ENCODE measurements at regions not wholly inside any gene's neighbourhood (a gene's known extent, or its start where the extent isn't known, plus 50 kb on each side); places are given as distances from the start of the nearest gene placed in this dataset.

GRCh38 chr10:62464308-62464707 lies 90.1 kb downstream of the ZNF365 start:
- intact Hi-C loops (cut with DNase I): no loop called here
- no peaks in the 10 kb centered on the region for H3K27me3 ChIP-seq (ENCODE audit: control insufficient read depth, insufficient read depth, low read length)
- no peaks in the 10 kb centered on the region for H3K4me1 ChIP-seq (ENCODE audit: control insufficient read depth in 2 of 3, insufficient read depth in 2 of 3, low read depth in 1 of 3, low read length in 3 of 3)
- peaks cover 0 to 5% (median 0%) of the 10 kb centered on the region in 3 donors for H3K9me3 ChIP-seq (ENCODE audit: control insufficient read depth in 2 of 3, insufficient read depth in 1 of 3, low read length in 3 of 3)
- H3K9ac ChIP-seq (ENCODE audit: low read length in 3 of 3): no peak overlapping the region
- TF ChIP-seq, protein P1, sequence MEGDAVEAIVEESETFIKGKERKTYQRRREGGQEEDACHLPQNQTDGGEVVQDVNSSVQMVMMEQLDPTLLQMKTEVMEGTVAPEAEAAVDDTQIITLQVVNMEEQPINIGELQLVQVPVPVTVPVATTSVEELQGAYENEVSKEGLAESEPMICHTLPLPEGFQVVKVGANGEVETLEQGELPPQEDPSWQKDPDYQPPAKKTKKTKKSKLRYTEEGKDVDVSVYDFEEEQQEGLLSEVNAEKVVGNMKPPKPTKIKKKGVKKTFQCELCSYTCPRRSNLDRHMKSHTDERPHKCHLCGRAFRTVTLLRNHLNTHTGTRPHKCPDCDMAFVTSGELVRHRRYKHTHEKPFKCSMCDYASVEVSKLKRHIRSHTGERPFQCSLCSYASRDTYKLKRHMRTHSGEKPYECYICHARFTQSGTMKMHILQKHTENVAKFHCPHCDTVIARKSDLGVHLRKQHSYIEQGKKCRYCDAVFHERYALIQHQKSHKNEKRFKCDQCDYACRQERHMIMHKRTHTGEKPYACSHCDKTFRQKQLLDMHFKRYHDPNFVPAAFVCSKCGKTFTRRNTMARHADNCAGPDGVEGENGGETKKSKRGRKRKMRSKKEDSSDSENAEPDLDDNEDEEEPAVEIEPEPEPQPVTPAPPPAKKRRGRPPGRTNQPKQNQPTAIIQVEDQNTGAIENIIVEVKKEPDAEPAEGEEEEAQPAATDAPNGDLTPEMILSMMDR (IDR thresholded peaks at IDR 0.05; ENCODE audit: borderline replicate concordance, extremely low read depth, insufficient read depth): no peak
- no peak overlapping the region for H3K4me3 ChIP-seq (ENCODE audit: low read length in 3 of 3)
- FAIRE-seq (no peak), DNase-seq (no peak)
- no peak overlapping the region for H3K27ac ChIP-seq (ENCODE audit: low read depth in 2 of 2, low read length in 2 of 2)
- H3K36me3 ChIP-seq (ENCODE audit: control insufficient read depth in 2 of 3, insufficient read depth in 3 of 3, low read length in 3 of 3): no peaks in the 10 kb centered on the region

DNA sequence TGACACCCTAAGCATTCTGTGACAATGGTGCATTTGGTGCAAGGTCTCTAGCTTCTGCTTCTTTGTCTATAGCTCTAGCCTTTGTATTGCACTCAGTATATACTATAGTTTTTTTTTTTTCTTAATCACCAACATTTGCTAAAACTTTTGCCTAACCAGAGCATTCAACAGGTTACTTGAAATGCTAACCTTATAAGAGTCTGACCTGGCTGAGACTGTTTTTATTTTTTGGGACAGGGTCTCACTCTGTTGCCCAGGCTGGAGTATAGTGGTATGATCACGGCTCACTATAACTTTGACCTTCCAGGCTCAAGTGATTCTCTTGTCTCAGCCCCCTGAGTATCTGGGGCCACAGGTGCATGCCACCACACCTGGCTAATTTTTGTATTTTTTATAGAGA lies 92.4 kb downstream of the ZNF365 start:
- FAIRE-seq: no peak
- Histone ChIP-seq H3K4me1 (ENCODE audit: control insufficient read depth in 2 of 3, insufficient read depth in 2 of 3, low read depth in 1 of 3, low read length in 3 of 3) (no peaks in the 10 kb centered on the region), H3K27me3 (ENCODE audit: control insufficient read depth, insufficient read depth, low read length) (no peaks in the 10 kb centered on the region), H3K36me3 (ENCODE audit: control insufficient read depth in 2 of 3, insufficient read depth in 3 of 3, low read length in 3 of 3) (no peaks in the 10 kb centered on the region), H3K4me3 (ENCODE audit: low read length in 3 of 3) (no peak overlapping the region), H3K27ac (ENCODE audit: low read depth in 2 of 2, low read length in 2 of 2) (no peak overlapping the region), H3K9ac (ENCODE audit: low read length in 3 of 3) (no peak overlapping the region), H3K9me3 (ENCODE audit: control insufficient read depth in 2 of 3, insufficient read depth in 1 of 3, low read length in 3 of 3) (peaks cover 0 to 5% (median 0%) of the 10 kb centered on the region in 3 donors)
- intact Hi-C loops (cut with DNase I): no loop called here
- no peak for DNase-seq
- TF ChIP-seq, protein P1 (IDR thresholded peaks at IDR 0.05; ENCODE audit: borderline replicate concordance, extremely low read depth, insufficient read depth): no peak

GRCh38 chr10:62467527-62467926 lies 93.4 kb downstream of the ZNF365 start:
- no peak overlapping the region for H3K9ac ChIP-seq (ENCODE audit: low read length in 3 of 3)
- no peak overlapping the region for H3K27ac ChIP-seq (ENCODE audit: low read depth in 2 of 2, low read length in 2 of 2)
- intact Hi-C loops (cut with DNase I): no loop called here
- FAIRE-seq: no peak
- TF ChIP-seq, protein P1 (IDR thresholded peaks at IDR 0.05; ENCODE audit: borderline replicate concordance, extremely low read depth, insufficient read depth): no peak
- DNase-seq: no peak
- no peaks in the 10 kb centered on the region for H3K36me3 ChIP-seq (ENCODE audit: control insufficient read depth in 2 of 3, insufficient read depth in 3 of 3, low read length in 3 of 3)
- H3K27me3 ChIP-seq (ENCODE audit: control insufficient read depth, insufficient read depth, low read length): no peaks in the 10 kb centered on the region
- H3K4me3 ChIP-seq (ENCODE audit: low read length in 3 of 3): no peak overlapping the region
- peaks cover 0 to 5% (median 0%) of the 10 kb centered on the region in 3 donors for H3K9me3 ChIP-seq (ENCODE audit: control insufficient read depth in 2 of 3, insufficient read depth in 1 of 3, low read length in 3 of 3)
- H3K4me1 ChIP-seq (ENCODE audit: control insufficient read depth in 2 of 3, insufficient read depth in 2 of 3, low read depth in 1 of 3, low read length in 3 of 3): no peaks in the 10 kb centered on the region

GRCh38 chr10:62471711-62472110 lies 97.5 kb downstream of the ZNF365 start:
- Histone ChIP-seq H3K4me3 (ENCODE audit: low read length in 3 of 3) (no peak overlapping the region), H3K9me3 (ENCODE audit: control insufficient read depth in 2 of 3, insufficient read depth in 1 of 3, low read length in 3 of 3) (no peaks in the 10 kb centered on the region), H3K4me1 (ENCODE audit: control insufficient read depth in 2 of 3, insufficient read depth in 2 of 3, low read depth in 1 of 3, low read length in 3 of 3) (no peaks in the 10 kb centered on the region), H3K36me3 (ENCODE audit: control insufficient read depth in 2 of 3, insufficient read depth in 3 of 3, low read length in 3 of 3) (no peaks in the 10 kb centered on the region), H3K27ac (ENCODE audit: low read depth in 2 of 2, low read length in 2 of 2) (no peak overlapping the region), H3K27me3 (ENCODE audit: control insufficient read depth, insufficient read depth, low read length) (no peaks in the 10 kb centered on the region), H3K9ac (ENCODE audit: low read length in 3 of 3) (no peak overlapping the region)
- TF ChIP-seq, protein P1 (IDR thresholded peaks at IDR 0.05; ENCODE audit: borderline replicate concordance, extremely low read depth, insufficient read depth): no peak
- FAIRE-seq (no peak), DNase-seq (no peak)
- intact Hi-C loops (cut with DNase I): no loop called here

Measured in kidney (tissue), 13 donors.